ENCODE measurements at regions not wholly inside any gene's neighbourhood (a gene's known extent, or its start where the extent isn't known, plus 50 kb on each side); places are given as distances from the start of the nearest gene placed in this dataset.

- CTCF ChIA-PET, result interaction anchor here (0.7 kb wide), 1 partner anchor 10 kb away, joined by 3 read pairs; no protein-coding TSS in a partner anchor
Measured at GRCh38 chr6:98107801-98108200, 726.6 kb upstream of the POU3F2 start.

DNA sequence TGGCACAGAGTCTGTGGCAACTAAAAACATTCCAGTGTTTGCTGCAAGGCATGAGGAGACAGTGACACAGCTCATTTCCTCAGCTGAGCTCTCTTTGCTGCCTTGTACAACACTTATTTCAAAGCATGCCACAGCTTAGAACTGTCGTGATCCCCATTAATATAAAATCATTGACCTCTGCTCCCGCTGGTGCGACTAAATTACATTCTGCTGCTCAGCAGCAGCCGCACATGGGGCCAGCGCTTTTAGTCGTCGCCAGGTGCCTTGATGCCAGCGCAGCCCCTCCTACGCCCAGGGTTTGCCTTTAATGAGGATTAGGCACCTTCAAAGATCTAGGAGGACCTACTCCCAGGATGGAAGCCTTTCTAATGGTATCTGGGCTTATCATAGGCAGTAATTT is 717.9 kb upstream of the POU3F2 start:
- Mint-ChIP-seq H3K27ac (no peak overlapping the region), H3K4me3 (no peak overlapping the region), H3K9me3 (ENCODE audit: insufficient read depth) (no peaks in the 10 kb centered on the region), H3K4me1 (no peaks in the 10 kb centered on the region), H3K27me3 (no peaks in the 10 kb centered on the region)
- no peaks in the 10 kb centered on the region for H3K79me2 ChIP-seq (ENCODE audit: control insufficient read depth, insufficient read depth, low read length)
- intact Hi-C loops (cut with micrococcal nuclease), result no loop called here
- TF ChIP-seq CTCF (IDR thresholded peaks at IDR 0.05) (no peak), EZH2 (IDR thresholded peaks at IDR 0.05; ENCODE audit: borderline replicate concordance, insufficient read depth, low read depth, low read length, poor library complexity, severe bottlenecking) (no peak)
- no peaks in the 10 kb centered on the region for H4K20me1 ChIP-seq (ENCODE audit: control insufficient read depth, insufficient read depth, low read length, poor library complexity, severe bottlenecking)
- no peak overlapping the region for H2AFZ ChIP-seq (ENCODE audit: insufficient read depth, low read depth, low read length, poor library complexity, severe bottlenecking)
- no peak overlapping the region for H3K27ac ChIP-seq (ENCODE audit: low read length in 2 of 2)
- no peak overlapping the region for H3K4me3 ChIP-seq (ENCODE audit: control extremely low read depth in 1 of 5, extremely low read depth in 1 of 5, insufficient read depth in 1 of 5, low read depth in 2 of 5, low read length in 4 of 5)
- no peak overlapping the region for H3K4me2 ChIP-seq (replicated peaks; ENCODE audit: low read depth, low read length, poor library complexity, severe bottlenecking)
- CTCF ChIA-PET, result no interaction called here
- POLR2A ChIA-PET, result no interaction called here
- H3K9ac ChIP-seq (ENCODE audit: low read length), result no peak overlapping the region
- ATAC-seq (ENCODE audit: low read depth) (no peak), DNase-seq (no peak)
- WGBS (ENCODE audit: insufficient coverage), result 91% methylated on average over 6 of the region's 9 CpGs
- H3K36me3 ChIP-seq (replicated peaks in 1 of 2; ENCODE audit: control extremely low read depth in 1 of 2, control insufficient read depth in 1 of 2, extremely low read depth in 1 of 2, insufficient read depth in 2 of 2, low read length in 1 of 2), result no peaks in the 10 kb centered on the region
- H3K27me3 ChIP-seq (replicated peaks in 1 of 4; ENCODE audit: control extremely low read depth in 1 of 4, control insufficient read depth in 3 of 4, insufficient read depth in 4 of 4, low read length in 3 of 4), result no peaks in the 10 kb centered on the region
- H3K9me3 ChIP-seq (ENCODE audit: control extremely low read depth in 1 of 3, control insufficient read depth in 2 of 3, insufficient read depth in 1 of 3, low read length in 2 of 3), result no peaks in the 10 kb centered on the region
- no peaks in the 10 kb centered on the region for H3K4me1 ChIP-seq (ENCODE audit: control insufficient read depth in 2 of 2, insufficient read depth in 2 of 2, low read length in 2 of 2)

More at GRCh38 chr6:98107801-98108200, 726.6 kb upstream of the POU3F2 start:
- H4K20me1 ChIP-seq (ENCODE audit: control insufficient read depth, insufficient read depth, low read length, poor library complexity, severe bottlenecking), result no peaks in the 10 kb centered on the region
- Mint-ChIP-seq H3K4me1 (no peaks in the 10 kb centered on the region), H3K9me3 (ENCODE audit: insufficient read depth) (peaks cover 3% of the 10 kb centered on the region), H3K4me3 (no peak overlapping the region), H3K27ac (no peak overlapping the region), H3K27me3 (no peaks in the 10 kb centered on the region)
- no peak overlapping the region for H2AFZ ChIP-seq (ENCODE audit: insufficient read depth, low read depth, low read length, poor library complexity, severe bottlenecking)
- H3K79me2 ChIP-seq (ENCODE audit: control insufficient read depth, insufficient read depth, low read length), result no peaks in the 10 kb centered on the region
- intact Hi-C loops (cut with micrococcal nuclease), result no loop called here
- H3K36me3 ChIP-seq (replicated peaks in 1 of 2; ENCODE audit: control extremely low read depth in 1 of 2, control insufficient read depth in 1 of 2, extremely low read depth in 1 of 2, insufficient read depth in 2 of 2, low read length in 1 of 2), result no peaks in the 10 kb centered on the region
- H3K4me3 ChIP-seq (ENCODE audit: control extremely low read depth in 1 of 5, extremely low read depth in 1 of 5, insufficient read depth in 1 of 5, low read depth in 2 of 5, low read length in 4 of 5), result no peak overlapping the region
- H3K9ac ChIP-seq (ENCODE audit: low read length), result no peak overlapping the region
- TF ChIP-seq EZH2 (IDR thresholded peaks at IDR 0.05; ENCODE audit: borderline replicate concordance, insufficient read depth, low read depth, low read length, poor library complexity, severe bottlenecking), result no peak
- no peak overlapping the region for H3K27ac ChIP-seq (ENCODE audit: low read length in 2 of 2)
- ATAC-seq (ENCODE audit: low read depth) (no peak), DNase-seq (no peak)
- H3K4me2 ChIP-seq (replicated peaks; ENCODE audit: low read depth, low read length, poor library complexity, severe bottlenecking), result no peak overlapping the region
- no peaks in the 10 kb centered on the region for H3K4me1 ChIP-seq (ENCODE audit: control insufficient read depth in 2 of 2, insufficient read depth in 2 of 2, low read length in 2 of 2)
- peaks cover 0 to 5% (median 0%) of the 10 kb centered on the region in 3 donors for H3K9me3 ChIP-seq (ENCODE audit: control extremely low read depth in 1 of 3, control insufficient read depth in 2 of 3, insufficient read depth in 1 of 3, low read length in 2 of 3)
- H3K27me3 ChIP-seq (replicated peaks in 1 of 4; ENCODE audit: control extremely low read depth in 1 of 4, control insufficient read depth in 3 of 4, insufficient read depth in 4 of 4, low read length in 3 of 4), result no peaks in the 10 kb centered on the region
- POLR2A ChIA-PET, result no interaction called here

All from B cell (primary cell).